Keratinocyte (primary cell): ENCODE measurements at regions not wholly inside any gene's neighbourhood (a gene's known extent, or its start where the extent isn't known, plus 50 kb on each side); places are given as distances from the start of the nearest gene placed in this dataset.

ENCODE experiments used
- EZH2 ChIP-seq: IDR thresholded peaks from one replicate; pipeline ENCODE4 v1.6.1; 2012; ENCODE audit warnings: inconsistent platforms, mild to moderate bottlenecking, low read length, moderate library complexity
- TF ChIP-seq, protein P1 (sequence below), 3 experiments: IDR thresholded peaks in 1 of 3; conservative IDR thresholded peaks in 1 of 3; optimal IDR thresholded peaks in 1 of 3; 2 replicates in 2 of 3; 3 replicates in 1 of 3; pipeline versions ENCODE3 to v1.5.1; 2011; ENCODE audit warnings: low read length in 3 of 3, mild to moderate bottlenecking in 3 of 3, moderate library complexity in 2 of 3, control low read depth in 1 of 3, inconsistent platforms in 1 of 3; ENCODE audit not compliant: insufficient read depth in 2 of 3; ENCODE audit errors: extremely low read depth in 1 of 3

DNA sequence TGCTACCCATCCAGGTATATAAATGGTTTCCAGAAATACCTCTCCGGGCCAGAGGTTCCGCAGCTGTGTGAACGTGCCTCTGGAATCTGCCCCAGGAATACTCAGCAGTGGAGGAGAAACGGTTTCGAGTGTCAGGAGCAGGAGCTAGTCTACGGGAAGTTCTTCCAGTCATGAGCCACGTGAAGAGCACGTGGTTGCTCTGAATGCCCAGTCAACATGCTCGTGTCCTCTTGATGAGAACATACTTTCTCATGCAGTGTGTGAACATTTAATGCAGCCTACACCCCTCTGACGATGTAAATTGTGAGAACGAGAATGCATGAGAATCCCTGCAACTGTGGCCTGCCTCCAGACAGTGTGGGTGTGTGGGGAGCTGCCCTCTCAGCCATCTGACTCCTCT is 277.0 kb upstream of the SHH start:
- TF ChIP-seq EZH2 = no peak
- TF ChIP-seq, protein P1, sequence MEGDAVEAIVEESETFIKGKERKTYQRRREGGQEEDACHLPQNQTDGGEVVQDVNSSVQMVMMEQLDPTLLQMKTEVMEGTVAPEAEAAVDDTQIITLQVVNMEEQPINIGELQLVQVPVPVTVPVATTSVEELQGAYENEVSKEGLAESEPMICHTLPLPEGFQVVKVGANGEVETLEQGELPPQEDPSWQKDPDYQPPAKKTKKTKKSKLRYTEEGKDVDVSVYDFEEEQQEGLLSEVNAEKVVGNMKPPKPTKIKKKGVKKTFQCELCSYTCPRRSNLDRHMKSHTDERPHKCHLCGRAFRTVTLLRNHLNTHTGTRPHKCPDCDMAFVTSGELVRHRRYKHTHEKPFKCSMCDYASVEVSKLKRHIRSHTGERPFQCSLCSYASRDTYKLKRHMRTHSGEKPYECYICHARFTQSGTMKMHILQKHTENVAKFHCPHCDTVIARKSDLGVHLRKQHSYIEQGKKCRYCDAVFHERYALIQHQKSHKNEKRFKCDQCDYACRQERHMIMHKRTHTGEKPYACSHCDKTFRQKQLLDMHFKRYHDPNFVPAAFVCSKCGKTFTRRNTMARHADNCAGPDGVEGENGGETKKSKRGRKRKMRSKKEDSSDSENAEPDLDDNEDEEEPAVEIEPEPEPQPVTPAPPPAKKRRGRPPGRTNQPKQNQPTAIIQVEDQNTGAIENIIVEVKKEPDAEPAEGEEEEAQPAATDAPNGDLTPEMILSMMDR (optimal IDR thresholded peaks at IDR 0.05 in 1 of 3, IDR thresholded peaks at IDR 0.05 in 1 of 3, conservative IDR thresholded peaks at IDR 0.05 in 1 of 3; ENCODE audit: extremely low read depth in 1 of 3, insufficient read depth in 2 of 3, low read length in 3 of 3) = no peak
